ENCODE measurements at regions not wholly inside any gene's neighbourhood (a gene's known extent, or its start where the extent isn't known, plus 50 kb on each side); places are given as distances from the start of the nearest gene placed in this dataset.
A peak's percentile ranks its signal among the peaks of the same experiment; 100 is the strongest.

DNA sequence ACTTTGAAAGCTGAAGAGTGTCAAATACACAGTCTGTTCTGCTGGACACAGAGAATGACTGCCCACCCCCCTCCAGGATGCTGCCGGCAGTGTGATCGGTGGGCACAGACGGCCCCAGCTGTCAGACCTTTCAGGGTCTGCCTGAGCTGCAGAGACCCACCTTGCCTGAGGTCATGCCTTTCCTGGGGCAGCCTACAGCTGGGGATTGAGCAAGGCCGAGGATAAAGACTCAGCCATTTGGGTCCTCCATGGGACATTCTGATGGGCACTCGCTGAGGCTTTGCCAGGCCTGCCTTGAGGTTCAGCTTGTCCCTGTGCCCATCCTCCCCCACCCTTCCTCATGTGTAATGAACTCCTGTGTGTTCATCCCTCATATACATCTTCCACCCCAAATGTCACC is 102.3 kb upstream of the SMAD3 start:
- no peak for DNase-seq
- intact Hi-C loops (cut with DNase I): no loop called here

GRCh38 chr15:66963710-66964109 is 101.7 kb upstream of the SMAD3 start:
- Histone ChIP-seq H3K4me1 (no peaks in the 10 kb centered on the region), H3K36me3 (no peaks in the 10 kb centered on the region), H3K4me3 (no peak overlapping the region), H3K27me3 (no peaks in the 10 kb centered on the region), H3K9me3 (no peaks in the 10 kb centered on the region), H3K27ac (no peak overlapping the region)
- intact Hi-C loops (cut with DNase I): no loop called here
- DNase-seq (no peak), ATAC-seq (peak; percentile 50)
- no peak for TF ChIP-seq CTCF (IDR thresholded peaks at IDR 0.05)

More for the DNA sequence above, 102.3 kb upstream of the SMAD3 start:
- no peaks in the 10 kb centered on the region for H3K36me3 ChIP-seq
- ATAC-seq: no peak
- no peak for TF ChIP-seq CTCF (IDR thresholded peaks at IDR 0.05)
- no peaks in the 10 kb centered on the region for H3K4me1 ChIP-seq
- no peaks in the 10 kb centered on the region for H3K9me3 ChIP-seq
- H3K27me3 ChIP-seq: no peaks in the 10 kb centered on the region
- no peak overlapping the region for H3K27ac ChIP-seq
- H3K4me3 ChIP-seq: no peak overlapping the region

GRCh38 chr15:66964111-66964738 is 101.2 kb upstream of the SMAD3 start:
- Histone ChIP-seq H3K4me3 (no peak overlapping the region), H3K27me3 (no peaks in the 10 kb centered on the region), H3K27ac (no peak overlapping the region), H3K9me3 (no peaks in the 10 kb centered on the region), H3K36me3 (no peaks in the 10 kb centered on the region), H3K4me1 (no peaks in the 10 kb centered on the region)
- intact Hi-C loops (cut with DNase I): no loop called here
- peak; percentile 12 for ATAC-seq
- DNase-seq: no peak
- TF ChIP-seq CTCF (IDR thresholded peaks at IDR 0.05): no peak

- Histone ChIP-seq H3K4me3 (no peak overlapping the region), H3K36me3 (no peaks in the 10 kb centered on the region), H3K9me3 (no peaks in the 10 kb centered on the region), H3K27me3 (no peaks in the 10 kb centered on the region), H3K4me1 (no peaks in the 10 kb centered on the region), H3K27ac (no peak overlapping the region)
- no peak for DNase-seq
- ATAC-seq: no peak
- no peak for TF ChIP-seq CTCF (IDR thresholded peaks at IDR 0.05)
- intact Hi-C loops (cut with DNase I): no loop called here
Observed at GRCh38 chr15:66964791-66965190, 100.6 kb upstream of the SMAD3 start.

- Histone ChIP-seq H3K9me3 (no peaks in the 10 kb centered on the region), H3K36me3 (no peaks in the 10 kb centered on the region), H3K27ac (no peak overlapping the region), H3K4me3 (no peak overlapping the region), H3K4me1 (no peaks in the 10 kb centered on the region), H3K27me3 (no peaks in the 10 kb centered on the region)
- DNase-seq: no peak
- no peak for TF ChIP-seq CTCF (IDR thresholded peaks at IDR 0.05)
- intact Hi-C loops (cut with DNase I): no loop called here
- no peak for ATAC-seq
Observed at GRCh38 chr15:66965201-66965900, 100.1 kb upstream of the SMAD3 start.
